ENCODE measurements at regions not wholly inside any gene's neighbourhood (a gene's known extent, or its start where the extent isn't known, plus 50 kb on each side); places are given as distances from the start of the nearest gene placed in this dataset.

DNA sequence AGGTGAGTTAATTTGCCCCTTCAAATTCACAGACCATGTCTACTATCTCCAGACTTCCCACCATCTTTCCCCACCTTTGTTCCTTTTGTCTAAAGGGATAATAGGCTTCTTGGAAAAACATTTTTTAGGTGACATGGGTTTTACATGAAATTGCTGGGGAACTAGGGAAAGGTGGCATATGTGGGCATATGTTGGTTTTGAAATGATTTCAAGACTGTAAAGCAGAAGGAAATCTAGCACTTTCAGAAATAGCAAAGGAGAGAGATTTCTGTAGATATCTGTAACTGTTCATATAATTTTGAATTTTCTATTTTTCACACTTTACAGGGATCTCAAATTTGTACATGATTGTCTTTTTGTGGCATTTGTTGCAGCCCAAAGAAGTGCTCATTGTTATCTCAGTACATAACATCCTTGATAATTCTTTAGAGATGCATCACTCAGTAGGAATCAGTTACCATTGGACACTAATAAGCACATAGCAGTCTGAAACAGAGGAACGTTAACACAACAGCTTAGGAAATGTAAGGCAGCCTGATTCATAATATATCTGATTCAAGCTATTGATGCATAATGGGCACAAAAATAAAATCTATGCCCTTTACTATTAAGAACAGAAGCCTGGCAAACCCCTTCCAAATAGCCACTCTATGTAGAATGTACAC, 659.7 kb downstream of the CENPC start:
- H3K27ac ChIP-seq, result no peak overlapping the region
- no peak for ATAC-seq
- no peak for DNase-seq
- H3K9me3 ChIP-seq, result no peaks in the 10 kb centered on the region
- no peaks in the 10 kb centered on the region for H3K27me3 ChIP-seq
- TF ChIP-seq, protein P1, sequence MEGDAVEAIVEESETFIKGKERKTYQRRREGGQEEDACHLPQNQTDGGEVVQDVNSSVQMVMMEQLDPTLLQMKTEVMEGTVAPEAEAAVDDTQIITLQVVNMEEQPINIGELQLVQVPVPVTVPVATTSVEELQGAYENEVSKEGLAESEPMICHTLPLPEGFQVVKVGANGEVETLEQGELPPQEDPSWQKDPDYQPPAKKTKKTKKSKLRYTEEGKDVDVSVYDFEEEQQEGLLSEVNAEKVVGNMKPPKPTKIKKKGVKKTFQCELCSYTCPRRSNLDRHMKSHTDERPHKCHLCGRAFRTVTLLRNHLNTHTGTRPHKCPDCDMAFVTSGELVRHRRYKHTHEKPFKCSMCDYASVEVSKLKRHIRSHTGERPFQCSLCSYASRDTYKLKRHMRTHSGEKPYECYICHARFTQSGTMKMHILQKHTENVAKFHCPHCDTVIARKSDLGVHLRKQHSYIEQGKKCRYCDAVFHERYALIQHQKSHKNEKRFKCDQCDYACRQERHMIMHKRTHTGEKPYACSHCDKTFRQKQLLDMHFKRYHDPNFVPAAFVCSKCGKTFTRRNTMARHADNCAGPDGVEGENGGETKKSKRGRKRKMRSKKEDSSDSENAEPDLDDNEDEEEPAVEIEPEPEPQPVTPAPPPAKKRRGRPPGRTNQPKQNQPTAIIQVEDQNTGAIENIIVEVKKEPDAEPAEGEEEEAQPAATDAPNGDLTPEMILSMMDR (IDR thresholded peaks at IDR 0.05), result no peak
- H3K4me1 ChIP-seq, result no peaks in the 10 kb centered on the region
- no peaks in the 10 kb centered on the region for H3K36me3 ChIP-seq
- no peak overlapping the region for H3K4me3 ChIP-seq
- intact Hi-C loops (cut with DNase I), result no loop called here

DNA sequence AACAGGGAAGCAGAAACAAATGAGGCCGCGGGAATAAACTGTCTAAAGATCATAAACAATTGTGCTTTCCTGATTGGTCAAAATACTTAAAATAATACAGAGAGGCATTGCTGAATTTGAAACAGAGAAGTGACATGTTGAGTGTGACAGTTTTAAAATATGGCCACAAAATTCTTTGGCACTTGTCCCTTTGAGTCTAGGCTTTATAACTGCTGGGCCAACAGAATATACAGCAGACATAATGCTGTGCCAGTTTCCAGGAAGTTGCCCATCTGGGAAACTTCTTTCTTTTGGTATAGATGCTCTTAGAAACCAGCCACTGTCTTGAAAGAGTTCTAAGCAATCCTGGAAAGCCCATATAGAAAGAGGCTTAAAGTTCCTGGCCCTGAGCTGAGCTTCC, 668.4 kb downstream of the CENPC start:
- intact Hi-C loops (cut with DNase I), result no loop called here
- H3K36me3 ChIP-seq, result no peaks in the 10 kb centered on the region
- no peak overlapping the region for H3K27ac ChIP-seq
- no peaks in the 10 kb centered on the region for H3K4me1 ChIP-seq
- no peaks in the 10 kb centered on the region for H3K27me3 ChIP-seq
- DNase-seq, result no peak
- H3K9me3 ChIP-seq, result no peaks in the 10 kb centered on the region
- no peak overlapping the region for H3K4me3 ChIP-seq
- TF ChIP-seq, protein P1 (IDR thresholded peaks at IDR 0.05), result no peak
- ATAC-seq, result no peak

DNA sequence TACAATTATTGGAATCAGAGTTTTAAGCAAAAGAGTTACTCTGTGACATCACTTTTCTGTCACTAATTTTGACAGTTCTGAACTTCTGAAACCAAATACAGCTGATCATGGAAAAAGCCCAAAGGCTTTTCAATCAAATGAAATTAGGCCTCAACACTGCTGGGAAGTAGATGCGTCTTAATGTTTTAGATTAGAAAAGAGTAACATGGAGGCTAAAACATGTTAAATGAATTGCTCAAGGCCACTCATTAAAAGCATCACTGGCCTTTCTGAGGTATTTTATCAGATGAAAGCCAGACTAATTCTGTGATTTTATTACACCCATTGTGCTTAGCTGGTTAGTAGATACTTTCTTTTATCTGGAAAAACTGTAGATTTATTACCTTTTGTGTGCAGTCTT, 672.6 kb downstream of the CENPC start:
- intact Hi-C loops (cut with DNase I), result no loop called here
- Histone ChIP-seq H3K4me3 (no peak overlapping the region), H3K27ac (no peak overlapping the region), H3K27me3 (peaks cover 0 to 2% of the 10 kb centered on the region in 2 donors), H3K9me3 (no peaks in the 10 kb centered on the region), H3K4me1 (no peaks in the 10 kb centered on the region), H3K36me3 (no peaks in the 10 kb centered on the region)
- ATAC-seq (no peak), DNase-seq (no peak)
- TF ChIP-seq, protein P1 (IDR thresholded peaks at IDR 0.05), result no peak

DNA sequence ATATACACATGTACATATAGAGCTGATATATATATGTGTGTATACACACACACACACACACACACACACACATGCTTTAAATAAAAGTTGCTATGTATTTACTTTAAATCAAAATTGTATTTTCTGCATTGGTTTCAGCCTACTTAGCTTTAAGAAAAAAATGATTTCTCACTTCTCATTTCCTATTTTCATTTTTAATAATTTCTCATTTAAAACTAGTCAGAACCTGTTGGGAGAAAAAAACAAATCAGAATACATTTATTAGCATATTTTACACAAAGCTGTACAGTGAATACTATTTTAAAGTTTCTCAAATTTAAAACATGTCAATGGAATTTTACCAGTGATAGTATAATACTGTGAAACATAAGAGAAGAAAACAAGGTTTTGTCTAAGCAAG, 681.8 kb downstream of the CENPC start:
- TF ChIP-seq, protein P1 (IDR thresholded peaks at IDR 0.05), result no peak
- DNase-seq, result no peak
- H3K9me3 ChIP-seq, result peaks cover 0 to 10% of the 10 kb centered on the region in 2 donors
- no peaks in the 10 kb centered on the region for H3K4me1 ChIP-seq
- intact Hi-C loops (cut with DNase I), result no loop called here
- peaks cover 0 to 2% of the 10 kb centered on the region in 2 donors for H3K27me3 ChIP-seq
- ATAC-seq, result no peak
- H3K4me3 ChIP-seq, result no peak overlapping the region
- no peaks in the 10 kb centered on the region for H3K36me3 ChIP-seq
- H3K27ac ChIP-seq, result no peak overlapping the region

DNA sequence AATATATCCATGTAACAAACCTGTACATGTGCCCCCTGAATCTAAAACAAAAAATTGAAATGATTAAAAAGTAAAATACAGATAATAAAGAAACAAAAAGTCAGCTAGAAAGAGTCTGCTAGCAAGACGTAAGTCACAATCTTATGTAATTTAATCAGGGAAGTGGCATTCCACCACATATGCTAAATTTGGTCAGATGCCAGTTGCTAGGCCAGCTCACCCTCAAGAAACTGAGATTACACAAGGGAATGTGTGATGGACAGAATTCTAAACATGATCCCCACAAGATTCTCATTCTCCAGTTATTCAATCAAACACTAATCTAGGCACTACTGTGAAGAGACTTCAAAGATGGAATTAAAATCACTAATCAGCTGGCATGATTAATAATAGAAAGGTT, 689.3 kb downstream of the CENPC start:
- Histone ChIP-seq H3K4me3 (no peak overlapping the region), H3K4me1 (no peaks in the 10 kb centered on the region), H3K36me3 (no peaks in the 10 kb centered on the region), H3K27me3 (no peaks in the 10 kb centered on the region), H3K27ac (no peak overlapping the region), H3K9me3 (peaks cover 0 to 10% of the 10 kb centered on the region in 2 donors)
- DNase-seq (no peak), ATAC-seq (no peak)
- intact Hi-C loops (cut with DNase I), result no loop called here
- TF ChIP-seq, protein P1 (IDR thresholded peaks at IDR 0.05), result no peak
